ENCODE measurements at regions not wholly inside any gene's neighbourhood (a gene's known extent, or its start where the extent isn't known, plus 50 kb on each side); places are given as distances from the start of the nearest gene placed in this dataset.
"Not testable (repeated sequence)": the region's sequence is repeated elsewhere in the genome, so short reads cannot be mapped to it uniquely, and the experiment has no call there.

GRCh38 chr13:88424463-88424862, 753.3 kb downstream of the SLITRK5 start:
- DNase-seq (ENCODE audit: low read depth) = no peak

GRCh38 chr13:88426661-88427060, 755.5 kb downstream of the SLITRK5 start:
- no peak for DNase-seq (ENCODE audit: low read depth)

- DNase-seq (ENCODE audit: low read depth) = no peak
Observed at GRCh38 chr13:88429862-88430261, 758.7 kb downstream of the SLITRK5 start.

GRCh38 chr13:88434953-88435352, 763.8 kb downstream of the SLITRK5 start:
- DNase-seq (ENCODE audit: low read depth) = no peak

GRCh38 chr13:88436974-88437373, 765.8 kb downstream of the SLITRK5 start:
- DNase-seq (ENCODE audit: low read depth) = no peak

- no peak for DNase-seq (ENCODE audit: low read depth)
Observed at GRCh38 chr13:88450515-88450914, 779.3 kb downstream of the SLITRK5 start.

- DNase-seq (ENCODE audit: low read depth) = no peak
Observed at GRCh38 chr13:88456151-88456550, 785.0 kb downstream of the SLITRK5 start.

GRCh38 chr13:88459331-88459730, 788.2 kb downstream of the SLITRK5 start:
- no peak for DNase-seq (ENCODE audit: low read depth)

GRCh38 chr13:88461272-88462009, 790.3 kb downstream of the SLITRK5 start:
- DNase-seq (ENCODE audit: low read depth) = no peak

GRCh38 chr13:88464851-88465250, 793.7 kb downstream of the SLITRK5 start:
- DNase-seq (ENCODE audit: low read depth) = peak; percentile 9

GRCh38 chr13:88472316-88472715, 801.1 kb downstream of the SLITRK5 start:
- no peak for DNase-seq (ENCODE audit: low read depth)

GRCh38 chr13:88483202-88483601, 812.0 kb downstream of the SLITRK5 start:
- no peak for DNase-seq (ENCODE audit: low read depth)

GRCh38 chr13:88507909-88508308, 836.7 kb downstream of the SLITRK5 start:
- DNase-seq (ENCODE audit: low read depth) = no peak

GRCh38 chr13:88512993-88513392, 841.8 kb downstream of the SLITRK5 start:
- DNase-seq (ENCODE audit: low read depth) = not testable (repeated sequence)

- DNase-seq (ENCODE audit: low read depth) = peak; percentile 9
Observed at GRCh38 chr13:88526186-88526852, 855.1 kb downstream of the SLITRK5 start.

- DNase-seq (ENCODE audit: low read depth) = no peak
Observed at GRCh38 chr13:88526853-88527215, 855.7 kb downstream of the SLITRK5 start.

- DNase-seq (ENCODE audit: low read depth) = no peak
Observed at GRCh38 chr13:88541994-88542393, 870.8 kb downstream of the SLITRK5 start.

- peak; percentile 67 for DNase-seq (ENCODE audit: low read depth)
Observed at GRCh38 chr13:88544836-88545235, 873.7 kb downstream of the SLITRK5 start.

GRCh38 chr13:88552966-88553365, 881.8 kb downstream of the SLITRK5 start:
- DNase-seq (ENCODE audit: low read depth) = no peak

- no peak for DNase-seq (ENCODE audit: low read depth)
Observed at GRCh38 chr13:88565566-88565965, 894.4 kb downstream of the SLITRK5 start.

- DNase-seq (ENCODE audit: low read depth) = no peak
Observed at GRCh38 chr13:88585861-88586260, 914.7 kb downstream of the SLITRK5 start.

GRCh38 chr13:88586263-88586662, 915.1 kb downstream of the SLITRK5 start:
- DNase-seq (ENCODE audit: low read depth) = peak; percentile 36

GRCh38 chr13:88590574-88590973, 919.4 kb downstream of the SLITRK5 start:
- DNase-seq (ENCODE audit: low read depth) = no peak

- DNase-seq (ENCODE audit: low read depth) = no peak
Observed at GRCh38 chr13:88592105-88592504, 920.9 kb downstream of the SLITRK5 start.

Data from ELR (cell line).